Activated CD8-positive, alpha-beta memory T cell treated with anti-CD3 and anti-CD28 coated beads for 36 hours (primary cell): ENCODE measurements at regions not wholly inside any gene's neighbourhood (a gene's known extent, or its start where the extent isn't known, plus 50 kb on each side); places are given as distances from the start of the nearest gene placed in this dataset.
"Not testable (repeated sequence)": the region's sequence is repeated elsewhere in the genome, so short reads cannot be mapped to it uniquely, and the experiment has no call there.

Experiments used
- CTCF ChIA-PET: fragments of 350-600 bp; sonication (Branson Sonifier 250); formaldehyde crosslinking; loops from one replicate; lab custom pipeline; 2021; ENCODE audit warnings: antibody characterized with exemption; lab: Charles Lee
- POLR2A ChIA-PET: fragments of 350-600 bp; sonication (Branson Sonifier 250); formaldehyde crosslinking; loops from one replicate; lab custom pipeline; 2021; ENCODE audit warnings: antibody characterized with exemption; lab: Charles Lee

- POLR2A ChIA-PET, CTCF ChIA-PET: not testable (repeated sequence)
Observed at GRCh38 chr3:82153892-82154291, 392.4 kb upstream of the GBE1 start.

GRCh38 chr3:82145742-82146141, 384.3 kb upstream of the GBE1 start:
- ChIA-PET CTCF (no interaction called here), POLR2A (no interaction called here)

GRCh38 chr3:82144811-82145210, 383.4 kb upstream of the GBE1 start:
- POLR2A ChIA-PET: no interaction called here
- CTCF ChIA-PET: no interaction called here

- ChIA-PET CTCF (no interaction called here), POLR2A (no interaction called here)
Observed at GRCh38 chr3:82143661-82144412, 382.4 kb upstream of the GBE1 start.

- ChIA-PET POLR2A (no interaction called here), CTCF (no interaction called here)
Observed at GRCh38 chr3:82141592-82141991, 380.1 kb upstream of the GBE1 start.

- CTCF ChIA-PET: no interaction called here
- POLR2A ChIA-PET: no interaction called here
Observed at GRCh38 chr3:82137861-82138260, 376.4 kb upstream of the GBE1 start.

GRCh38 chr3:82137050-82137449, 375.6 kb upstream of the GBE1 start:
- ChIA-PET CTCF (no interaction called here), POLR2A (no interaction called here)

- ChIA-PET POLR2A (no interaction called here), CTCF (interaction anchor here (1.6 kb wide), 1 partner anchor 10 kb away, joined by 5 read pairs; no protein-coding TSS in a partner anchor)
Observed at GRCh38 chr3:82133070-82133606, 371.7 kb upstream of the GBE1 start.

GRCh38 chr3:82132210-82133069, 371.0 kb upstream of the GBE1 start:
- POLR2A ChIA-PET: no interaction called here
- CTCF ChIA-PET: interaction anchor here (1.6 kb wide), 1 partner anchor 10 kb away, joined by 5 read pairs; no protein-coding TSS in a partner anchor

GRCh38 chr3:82130046-82130445, 368.6 kb upstream of the GBE1 start:
- CTCF ChIA-PET: no interaction called here
- POLR2A ChIA-PET: no interaction called here

- ChIA-PET POLR2A (no interaction called here), CTCF (interaction anchor here (0.6 kb wide), 1 partner anchor 289 kb away, joined by 4 read pairs; no protein-coding TSS in a partner anchor)
Observed at GRCh38 chr3:82129221-82129801, 367.9 kb upstream of the GBE1 start.

GRCh38 chr3:82128271-82128670, 366.8 kb upstream of the GBE1 start:
- ChIA-PET CTCF (interaction anchor here (0.7 kb wide), 1 partner anchor 756 kb away, joined by 3 read pairs; no protein-coding TSS in a partner anchor), POLR2A (no interaction called here)

GRCh38 chr3:82122554-82123345, 361.3 kb upstream of the GBE1 start:
- CTCF ChIA-PET: interaction anchor here (1.1 kb wide), 1 partner anchor 10 kb away, joined by 5 read pairs; no protein-coding TSS in a partner anchor
- POLR2A ChIA-PET: no interaction called here

GRCh38 chr3:82114589-82114988, 353.1 kb upstream of the GBE1 start:
- CTCF ChIA-PET: no interaction called here
- POLR2A ChIA-PET: no interaction called here

GRCh38 chr3:82110721-82111120, 349.3 kb upstream of the GBE1 start:
- POLR2A ChIA-PET: not testable (repeated sequence)

GRCh38 chr3:82103241-82103640, 341.8 kb upstream of the GBE1 start:
- CTCF ChIA-PET: no interaction called here

More at GRCh38 chr3:82110721-82111120, 349.3 kb upstream of the GBE1 start:
- CTCF ChIA-PET: not testable (repeated sequence)

GRCh38 chr3:82100378-82100777, 338.9 kb upstream of the GBE1 start:
- ChIA-PET CTCF (no interaction called here), POLR2A (no interaction called here)

More at GRCh38 chr3:82103241-82103640, 341.8 kb upstream of the GBE1 start:
- POLR2A ChIA-PET: no interaction called here

GRCh38 chr3:82093641-82094040, 332.2 kb upstream of the GBE1 start:
- CTCF ChIA-PET: no interaction called here

GRCh38 chr3:82088749-82089148, 327.3 kb upstream of the GBE1 start:
- POLR2A ChIA-PET: no interaction called here
- CTCF ChIA-PET: no interaction called here

More at GRCh38 chr3:82093641-82094040, 332.2 kb upstream of the GBE1 start:
- POLR2A ChIA-PET: no interaction called here
